GM18511 (cell line): ENCODE measurements at regions not wholly inside any gene's neighbourhood (a gene's known extent, or its start where the extent isn't known, plus 50 kb on each side); places are given as distances from the start of the nearest gene placed in this dataset.
A peak's percentile ranks its signal among the peaks of the same experiment; 100 is the strongest.
"Not testable (repeated sequence)": the region's sequence is repeated elsewhere in the genome, so short reads cannot be mapped to it uniquely, and the experiment has no call there.

Source experiments
- ATAC-seq: cut with Tn5 transposase; IDR thresholded peaks from one replicate; pipeline ENCODE4 v1.9.1; 2021; ENCODE audit warnings: mild to moderate bottlenecking, moderate library complexity; ENCODE audit not compliant: unreplicated experiment

- ATAC-seq, result no peak
These were observed 95.9 kb upstream of the PCSK1 start for GRCh38 chr5:96528826-96529474.

- ATAC-seq, result no peak
These were observed 96.5 kb upstream of the PCSK1 start for GRCh38 chr5:96529559-96529958.

DNA sequence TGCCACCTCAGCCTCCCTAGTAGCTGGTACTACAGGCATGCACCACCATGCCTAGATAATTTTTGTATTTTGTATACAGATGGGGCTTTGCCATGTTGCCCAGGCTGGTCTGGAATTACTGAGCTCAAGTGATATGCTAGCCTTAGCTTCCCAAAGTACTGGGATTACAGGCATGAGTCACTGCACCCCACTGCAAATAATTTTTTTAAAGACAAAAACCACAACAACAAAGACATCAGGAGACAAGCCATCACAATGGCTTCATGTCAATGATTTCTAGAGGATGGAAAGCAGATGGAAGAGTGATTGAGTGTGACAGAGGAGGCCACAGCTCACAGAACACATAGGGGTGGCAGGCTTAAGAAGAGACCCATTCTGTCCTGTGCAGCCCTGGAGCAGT is 97.9 kb upstream of the PCSK1 start:
- no peak for ATAC-seq

GRCh38 chr5:96533371-96533770 is 100.3 kb upstream of the PCSK1 start:
- ATAC-seq, result no peak

DNA sequence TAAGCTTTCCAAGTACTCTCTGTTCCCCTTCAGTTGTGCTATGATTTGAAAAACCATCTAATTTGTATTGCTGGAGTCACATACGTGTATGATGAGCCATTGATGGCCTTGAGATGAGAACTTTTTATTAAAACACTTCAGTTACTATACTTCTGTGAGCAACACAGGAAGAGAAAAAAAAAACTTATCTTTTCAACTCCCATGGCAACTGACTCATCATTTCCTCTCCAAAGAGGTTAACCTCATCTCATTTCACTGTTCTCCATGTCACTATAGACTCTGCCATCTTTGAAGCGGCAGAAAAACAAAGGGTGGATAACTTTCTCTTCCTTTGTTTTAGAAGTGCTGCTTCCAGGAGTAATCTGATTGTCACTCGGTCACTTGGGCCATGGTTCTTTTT is 104.3 kb upstream of the PCSK1 start:
- no peak for ATAC-seq

DNA sequence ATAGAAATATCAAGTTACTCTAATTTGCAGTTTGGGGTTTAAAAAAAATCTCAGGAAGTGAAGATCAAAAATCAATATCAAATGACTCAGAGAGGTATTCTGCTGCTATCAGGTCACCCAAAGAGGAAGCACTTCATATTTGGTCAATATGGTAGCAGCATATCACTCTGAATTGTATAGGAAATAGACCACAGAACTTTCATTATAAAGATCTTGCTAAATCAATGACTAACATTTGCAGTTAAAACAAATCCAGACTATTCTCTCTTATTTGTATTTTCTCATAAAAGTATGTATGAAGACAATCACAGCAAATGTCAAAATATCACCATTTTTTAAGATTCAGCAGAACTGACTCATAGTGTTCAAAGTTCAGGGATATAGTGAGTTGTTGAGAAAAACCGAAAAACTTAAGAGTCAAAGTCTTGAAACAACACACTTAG is 105.8 kb upstream of the PCSK1 start:
- ATAC-seq, result no peak

DNA sequence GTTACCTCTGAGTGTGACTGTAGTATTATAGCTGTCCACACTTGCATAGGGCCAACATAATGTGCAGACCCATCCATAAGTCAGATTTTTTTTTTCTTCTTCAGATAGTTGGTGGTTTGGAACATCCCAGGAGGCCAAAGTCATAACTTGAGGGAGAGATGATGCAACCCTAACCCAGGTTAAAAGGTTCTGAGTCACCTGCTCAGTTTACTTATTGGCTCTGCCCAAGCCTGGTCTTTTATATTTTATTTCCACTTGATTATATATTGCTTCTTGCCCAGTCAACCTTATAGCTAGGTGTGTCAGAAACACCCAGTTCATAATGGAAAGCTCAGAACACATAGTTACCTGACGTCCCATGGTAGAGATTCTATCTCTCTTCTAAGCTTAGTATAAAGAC is 113.1 kb upstream of the PCSK1 start:
- no peak for ATAC-seq

DNA sequence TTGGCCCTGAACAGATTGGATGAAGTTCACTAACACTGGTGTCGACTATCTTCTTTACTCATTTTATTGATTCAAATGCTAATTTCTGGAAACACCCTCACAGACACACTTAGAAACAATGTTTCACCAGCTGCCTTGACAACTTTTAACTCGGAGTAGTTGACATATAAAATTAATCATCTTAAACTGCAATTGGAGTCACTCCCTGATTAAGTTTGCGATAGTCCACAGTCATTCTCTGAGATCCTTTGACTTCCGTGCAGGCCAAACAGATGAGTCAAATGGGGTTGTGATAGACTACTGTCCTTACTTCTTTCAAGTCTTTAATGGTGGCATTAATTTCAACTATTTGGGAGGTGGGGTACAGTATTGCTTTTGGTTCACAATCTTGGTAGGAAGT is 114.4 kb upstream of the PCSK1 start:
- ATAC-seq, result no peak

GRCh38 chr5:96548905-96549304 is 113.3 kb upstream of the CAST start:
- ATAC-seq, result no peak

- not testable (repeated sequence) for ATAC-seq
These were observed 101.3 kb upstream of the CAST start for GRCh38 chr5:96560857-96561256.

DNA sequence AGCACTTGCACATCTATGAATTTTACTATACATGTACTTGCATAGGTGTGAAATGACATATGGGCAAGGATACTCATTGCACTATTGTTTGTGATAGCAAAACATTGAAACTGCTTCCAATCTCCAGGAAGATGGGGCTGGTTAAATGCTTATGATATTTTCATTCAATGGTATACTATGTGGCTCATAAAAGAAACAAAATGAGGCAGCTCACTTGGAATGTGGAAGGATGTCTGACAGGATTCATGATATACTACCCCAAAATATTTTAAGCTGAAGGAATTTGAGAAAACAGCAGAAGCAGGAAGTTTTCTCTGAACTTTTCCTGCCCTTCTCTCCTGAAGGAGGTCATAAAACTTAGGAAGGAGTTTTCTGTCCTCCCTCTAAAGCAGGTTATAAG is 99.6 kb upstream of the CAST start:
- ATAC-seq, result no peak

DNA sequence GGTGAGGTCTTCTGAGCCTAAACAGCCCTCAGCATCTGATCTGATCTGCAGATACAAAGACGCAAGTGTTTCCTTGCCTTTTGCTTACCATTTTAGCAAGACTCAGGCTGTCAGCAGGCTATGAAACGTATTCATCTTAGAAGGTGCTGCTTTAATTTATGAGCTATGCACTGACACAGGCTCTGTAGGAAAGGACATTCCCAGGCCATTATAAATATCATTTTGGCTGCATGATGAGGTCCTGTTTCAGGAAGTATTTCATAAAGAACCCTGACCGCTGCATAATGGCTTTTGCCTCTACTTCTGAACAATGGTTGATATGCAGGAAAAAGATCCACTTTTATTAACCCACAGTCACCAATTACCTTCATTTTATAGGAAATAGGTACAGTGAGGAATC is 98.4 kb upstream of the CAST start:
- ATAC-seq, result no peak

- ATAC-seq, result peak; percentile 85
These were observed 96.5 kb upstream of the CAST start for GRCh38 chr5:96565582-96566265.

DNA sequence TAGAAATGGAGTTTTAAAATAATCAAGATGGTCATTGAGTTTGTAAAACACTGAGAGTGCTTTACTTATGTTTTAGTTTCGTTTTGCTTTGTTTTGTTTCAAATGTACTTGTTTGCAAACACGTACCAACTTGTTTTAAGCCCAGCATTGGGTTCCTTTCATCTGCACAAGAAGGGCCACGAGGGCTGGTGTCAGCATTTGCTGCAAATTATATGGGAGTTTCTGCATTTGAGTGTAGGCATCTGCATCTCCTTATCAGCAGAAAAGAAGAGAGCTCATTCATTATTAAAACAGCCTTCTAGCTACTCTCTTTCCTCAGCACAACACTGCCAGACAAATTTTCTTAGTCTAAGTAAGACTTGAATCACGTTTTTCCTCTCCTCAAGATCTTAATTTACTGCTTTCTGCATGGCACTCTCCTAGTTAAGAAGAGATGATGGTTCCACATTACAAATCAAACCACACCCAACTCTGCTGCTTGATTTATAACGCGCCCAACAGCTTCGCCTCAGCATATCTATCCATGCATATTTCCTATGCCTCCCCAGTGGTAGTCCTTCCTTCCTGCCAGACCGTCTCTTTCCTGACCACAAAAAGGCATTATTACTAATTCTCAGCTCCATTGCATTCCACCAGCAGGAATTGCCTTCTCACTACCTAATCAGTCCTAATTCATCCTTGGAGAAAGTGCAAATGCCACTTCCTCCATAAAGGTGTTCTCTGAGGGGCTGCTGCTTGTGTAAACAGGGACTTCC is 95.2 kb upstream of the CAST start:
- ATAC-seq, result peak; percentile 57

GRCh38 chr5:96569332-96569731 is 92.8 kb upstream of the CAST start:
- no peak for ATAC-seq

- ATAC-seq, result no peak
These were observed 92.4 kb upstream of the CAST start for GRCh38 chr5:96569770-96570169.

GRCh38 chr5:96572864-96573512 is 89.2 kb upstream of the CAST start:
- no peak for ATAC-seq

GRCh38 chr5:96573513-96573894 is 88.7 kb upstream of the CAST start:
- no peak for ATAC-seq

DNA sequence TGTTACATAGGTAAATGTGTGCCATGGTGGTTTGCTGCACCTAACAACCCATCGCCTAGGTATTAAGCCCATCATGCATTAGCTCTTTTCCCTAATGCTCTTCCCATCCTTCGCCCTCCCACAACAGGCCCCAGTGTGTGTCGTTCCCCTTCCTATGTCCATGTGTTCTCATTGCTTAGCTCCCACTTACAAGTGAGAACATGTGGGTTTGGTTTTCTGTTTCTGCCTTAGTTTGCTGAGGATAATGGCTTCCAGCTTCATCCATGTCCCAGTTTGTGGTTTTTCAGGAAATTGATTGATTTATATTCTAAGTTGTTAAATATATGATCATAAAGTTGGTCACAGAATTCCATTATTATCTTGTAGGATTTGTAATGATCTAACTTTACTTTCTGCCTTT is 85.3 kb upstream of the CAST start:
- no peak for ATAC-seq

DNA sequence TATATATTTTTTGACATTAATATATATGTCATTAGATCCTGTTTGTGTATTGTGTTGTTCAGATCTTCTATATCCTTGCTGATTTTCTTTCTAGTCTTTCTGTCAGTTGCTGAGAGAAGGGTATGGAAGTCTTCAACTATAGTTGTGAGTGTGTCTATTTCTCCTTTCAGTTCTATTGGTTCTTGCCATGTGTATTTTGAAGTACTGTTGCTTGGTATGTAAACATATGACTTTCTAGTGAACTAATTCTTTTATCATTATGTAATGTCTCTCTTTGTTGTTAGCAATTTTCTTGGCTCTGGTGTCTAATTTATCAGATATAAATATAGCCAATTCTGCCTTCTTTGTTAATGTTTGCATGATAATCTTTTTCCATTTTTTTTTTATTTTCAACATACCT is 84.3 kb upstream of the CAST start:
- no peak for ATAC-seq

GRCh38 chr5:96579711-96580110 is 82.5 kb upstream of the CAST start:
- no peak for ATAC-seq

DNA sequence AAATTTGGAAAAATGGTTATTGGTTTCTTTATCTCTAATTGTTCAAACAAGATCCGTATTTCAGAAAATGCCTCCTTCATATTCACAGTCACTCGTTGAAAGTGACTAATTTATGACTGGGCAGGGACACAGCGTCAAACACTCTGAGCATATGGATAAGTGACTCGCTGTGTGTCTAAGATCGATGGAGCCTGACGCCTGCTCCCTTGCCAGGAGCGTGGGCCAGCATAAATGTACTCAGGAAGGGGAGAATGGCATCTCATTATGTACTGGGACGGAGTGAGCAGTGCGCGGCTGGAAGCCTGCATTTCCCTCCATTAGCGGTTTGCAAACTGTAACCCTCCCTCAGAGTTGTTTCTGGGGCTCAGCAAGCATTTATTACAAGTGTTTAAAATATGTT is 79.8 kb upstream of the CAST start:
- ATAC-seq, result no peak
